Astrocyte (in vitro differentiated cells and primary cell): ENCODE measurements at regions not wholly inside any gene's neighbourhood (a gene's known extent, or its start where the extent isn't known, plus 50 kb on each side); places are given as distances from the start of the nearest gene placed in this dataset.

Experiments
- DNase-seq: peaks from one replicate; pipeline ENCODE4 v3.0.0-alpha.2; 2010; ENCODE audit warnings: low read depth
- FAIRE-seq: peaks from 2 replicates; lab custom pipeline; 2011; peaks lifted over from hg19 to GRCh38; lab: Jason Lieb, UNC
- H2AFZ ChIP-seq: 2 replicates; pipeline ENCODE4 v1.6.0; 2012; ENCODE audit warnings: low read depth, low read length, inconsistent platforms
- H3K27ac ChIP-seq: 2 replicates; pipeline ENCODE4 v1.5.1; 2011; ENCODE audit warnings: low read depth, low read length, inconsistent platforms
- H3K27me3 ChIP-seq: 2 replicates; pipeline ENCODE4 v1.6.0; 2011; ENCODE audit warnings: low read length, inconsistent platforms; ENCODE audit not compliant: insufficient read depth
- H3K36me3 ChIP-seq: 2 replicates; pipeline ENCODE4 v1.5.1; 2011; ENCODE audit warnings: low read length, inconsistent platforms; ENCODE audit not compliant: insufficient read depth
- H3K4me1 ChIP-seq: 2 replicates; pipeline ENCODE4 v1.5.1; 2011; ENCODE audit warnings: low read length, inconsistent platforms; ENCODE audit not compliant: insufficient read depth
- H3K4me2 ChIP-seq: 2 replicates; pipeline ENCODE4 v1.6.0; 2012; ENCODE audit warnings: low read length, inconsistent platforms
- H3K4me3 ChIP-seq: 2 replicates; pipeline ENCODE4 v1.5.1; 2011; ENCODE audit warnings: low read depth, mild to moderate bottlenecking, low read length, inconsistent platforms; ENCODE audit not compliant: insufficient read depth
- H3K79me2 ChIP-seq: 2 replicates; pipeline ENCODE4 v1.6.0; 2012; ENCODE audit warnings: mild to moderate bottlenecking, low read length, inconsistent platforms; ENCODE audit not compliant: insufficient read depth
- H3K9ac ChIP-seq: 2 replicates; pipeline ENCODE4 v1.6.0; 2012; ENCODE audit warnings: mild to moderate bottlenecking, low read length, inconsistent platforms
- H3K9me3 ChIP-seq: 2 replicates; pipeline ENCODE4 v1.5.1; 2012; ENCODE audit warnings: low read depth, mild to moderate bottlenecking, low read length, inconsistent platforms; ENCODE audit not compliant: insufficient read depth
- H4K20me1 ChIP-seq: 2 replicates; pipeline ENCODE4 v1.6.0; 2012; ENCODE audit warnings: low read length, inconsistent platforms; ENCODE audit not compliant: insufficient read depth
- H3K27ac Mint-ChIP-seq: one replicate; pipeline ENCODE4 v1.8.0; 2021; ENCODE audit warnings: mild to moderate bottlenecking, mixed read lengths; ENCODE audit not compliant: unreplicated experiment
- H3K27me3 Mint-ChIP-seq: one replicate; pipeline ENCODE4 v1.8.0; 2021; ENCODE audit warnings: low read depth, mixed read lengths; ENCODE audit not compliant: unreplicated experiment
- H3K36me3 Mint-ChIP-seq: one replicate; pipeline ENCODE4 v1.8.0; 2021; ENCODE audit warnings: low read depth, mixed read lengths; ENCODE audit not compliant: unreplicated experiment
- H3K4me1 Mint-ChIP-seq: one replicate; pipeline ENCODE4 v1.8.0; 2021; ENCODE audit warnings: low read depth, mixed read lengths; ENCODE audit not compliant: unreplicated experiment
- H3K4me3 Mint-ChIP-seq: one replicate; pipeline ENCODE4 v1.8.0; 2021; ENCODE audit warnings: mild to moderate bottlenecking, moderate library complexity, mixed read lengths; ENCODE audit not compliant: unreplicated experiment
- H3K9me3 Mint-ChIP-seq: one replicate; pipeline ENCODE4 v1.8.0; 2021; ENCODE audit warnings: mild to moderate bottlenecking, mixed read lengths; ENCODE audit not compliant: unreplicated experiment
- CTCF ChIP-seq: IDR thresholded peaks from 2 replicates; pipeline ENCODE4 v1.5.1; 2011; ENCODE audit warnings: low read depth, mild to moderate bottlenecking, inconsistent platforms, low read length, moderate library complexity; ENCODE audit not compliant: insufficient read depth
- EZH2 ChIP-seq: IDR thresholded peaks from 2 replicates; pipeline ENCODE4 v1.6.1; 2012; ENCODE audit warnings: mild to moderate bottlenecking, low read length, inconsistent platforms; ENCODE audit not compliant: insufficient read depth

DNA sequence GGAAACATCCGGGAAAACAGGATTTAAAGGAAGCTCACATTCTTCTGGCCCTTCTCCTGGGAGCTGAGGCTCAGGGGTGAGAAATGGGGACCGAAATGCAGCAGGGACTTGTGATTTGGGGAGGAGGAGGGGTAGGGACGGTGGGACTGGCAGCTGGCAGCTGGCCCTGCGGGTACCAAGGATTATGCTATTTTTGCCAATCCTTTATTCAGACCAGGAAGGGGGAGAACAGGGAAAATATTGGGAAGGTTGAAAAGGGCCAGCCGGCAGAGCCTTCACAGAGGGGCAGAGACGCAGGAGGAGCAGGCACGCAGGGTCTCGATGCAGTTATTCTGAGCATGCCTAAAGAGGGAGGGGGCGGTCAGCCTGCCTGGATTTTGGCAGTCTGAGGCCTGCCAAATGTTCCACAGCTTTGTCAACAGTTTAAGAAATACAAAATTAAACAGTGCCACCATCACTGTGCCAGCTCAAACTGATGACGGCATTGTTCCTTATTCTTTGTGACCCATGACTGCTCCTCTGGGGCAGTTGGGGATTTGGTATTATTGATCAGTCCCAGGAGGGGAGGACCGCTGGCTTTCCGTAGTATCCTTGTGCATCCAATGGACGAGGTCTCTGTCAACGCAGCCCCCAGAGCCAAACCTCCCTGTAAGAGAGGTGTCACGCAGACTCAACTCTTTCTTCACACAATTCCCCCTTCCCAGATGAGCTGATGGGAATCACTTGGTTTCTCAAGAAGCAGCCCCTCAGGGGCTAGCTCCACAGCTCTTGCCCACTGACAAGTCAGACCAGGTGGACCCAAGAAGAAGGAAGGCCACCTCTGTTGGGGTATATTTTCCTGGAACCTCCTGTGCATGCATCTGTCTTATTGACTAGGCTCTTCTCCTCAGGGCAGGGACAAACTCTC lies 553.3 kb downstream of the BNC2 start:
- H3K27me3 ChIP-seq, result no peaks in the 10 kb centered on the region
- H3K9me3 ChIP-seq, result no peaks in the 10 kb centered on the region
- H3K4me3 Mint-ChIP-seq, result no peak overlapping the region
- no peaks in the 10 kb centered on the region for H3K9me3 Mint-ChIP-seq
- H3K27ac ChIP-seq, result no peak overlapping the region
- H3K4me2 ChIP-seq, result no peak overlapping the region
- peaks cover 3% of the 10 kb centered on the region for H3K4me1 Mint-ChIP-seq
- TF ChIP-seq CTCF (no peak), EZH2 (no peak)
- no peak overlapping the region for H3K27ac Mint-ChIP-seq
- no peaks in the 10 kb centered on the region for H3K79me2 ChIP-seq
- no peak overlapping the region for H3K9ac ChIP-seq
- no peak overlapping the region for H3K4me3 ChIP-seq
- H3K4me1 ChIP-seq, result peaks cover 5% of the 10 kb centered on the region
- H3K27me3 Mint-ChIP-seq, result peaks cover 23% of the 10 kb centered on the region
- FAIRE-seq (no peak), DNase-seq (no peak)
- no peaks in the 10 kb centered on the region for H3K36me3 ChIP-seq
- no peaks in the 10 kb centered on the region for H4K20me1 ChIP-seq
- peaks cover 2% of the 10 kb centered on the region for H3K36me3 Mint-ChIP-seq
- H2AFZ ChIP-seq, result no peak overlapping the region

GRCh38 chr9:16318516-16319060 lies 551.9 kb downstream of the BNC2 start:
- Mint-ChIP-seq H3K27ac (no peak overlapping the region), H3K27me3 (peaks cover 23% of the 10 kb centered on the region)
- FAIRE-seq, result no peak

More at GRCh38 chr9:16318516-16319060, 551.9 kb downstream of the BNC2 start:
- peaks cover 5% of the 10 kb centered on the region for H3K4me1 ChIP-seq
- H4K20me1 ChIP-seq, result no peaks in the 10 kb centered on the region
- Mint-ChIP-seq H3K4me1 (peaks cover 7% of the 10 kb centered on the region), H3K9me3 (no peaks in the 10 kb centered on the region), H3K4me3 (no peak overlapping the region), H3K36me3 (peaks cover 2% of the 10 kb centered on the region)
- no peak for TF ChIP-seq CTCF
- no peak for TF ChIP-seq EZH2
- DNase-seq, result no peak
- no peak overlapping the region for H3K4me3 ChIP-seq
- H2AFZ ChIP-seq, result no peak overlapping the region
- H3K9ac ChIP-seq, result no peak overlapping the region
- H3K27me3 ChIP-seq, result no peaks in the 10 kb centered on the region
- H3K9me3 ChIP-seq, result no peaks in the 10 kb centered on the region
- H3K27ac ChIP-seq, result no peak overlapping the region
- no peaks in the 10 kb centered on the region for H3K79me2 ChIP-seq
- no peak overlapping the region for H3K4me2 ChIP-seq
- no peaks in the 10 kb centered on the region for H3K36me3 ChIP-seq
